Mesenchymal stem cell (in vitro differentiated cells and primary cell): ENCODE measurements at regions not wholly inside any gene's neighbourhood (a gene's known extent, or its start where the extent isn't known, plus 50 kb on each side); places are given as distances from the start of the nearest gene placed in this dataset.
A peak's percentile ranks its signal among the peaks of the same experiment; 100 is the strongest.

Experiments used
- DNase-seq: peaks from one replicate; pipeline ENCODE4 v3.0.0-alpha.2; 2013
- H2AFZ ChIP-seq: one replicate; pipeline ENCODE4 v1.6.1; 2013; ENCODE audit warnings: low read depth, mild to moderate bottlenecking, control low read depth, inconsistent platforms, low read length, moderate library complexity
- H2AK5ac ChIP-seq: 2 replicates; pipeline ENCODE4 v1.6.1; 2013; ENCODE audit warnings: low read length, moderate library complexity, mild to moderate bottlenecking, inconsistent platforms; ENCODE audit not compliant: severe bottlenecking
- H2BK120ac ChIP-seq: one replicate; pipeline ENCODE4 v1.6.1; 2013; ENCODE audit warnings: low read depth, mild to moderate bottlenecking, inconsistent platforms, low read length, moderate library complexity
- H2BK12ac ChIP-seq, 2 experiments: one replicate each; pipeline ENCODE4 v1.6.1; 2013; ENCODE audit warnings: inconsistent platforms in 2 of 2, low read length in 2 of 2, mild to moderate bottlenecking in 2 of 2, moderate library complexity in 2 of 2, control low read depth in 1 of 2
- H2BK15ac ChIP-seq: one replicate; pipeline ENCODE4 v1.6.1; 2013; ENCODE audit warnings: mild to moderate bottlenecking, low read depth, inconsistent platforms; ENCODE audit not compliant: poor library complexity, severe bottlenecking
- H2BK5ac ChIP-seq: 2 replicates; pipeline ENCODE4 v1.6.1; 2013; ENCODE audit warnings: low read depth, mild to moderate bottlenecking, low read length, control low read depth, inconsistent platforms; ENCODE audit not compliant: poor library complexity, severe bottlenecking
- H3K14ac ChIP-seq, 2 experiments: one replicate each; pipeline ENCODE4 v1.6.1; 2013; ENCODE audit warnings: inconsistent platforms in 2 of 2, low read length in 2 of 2, control low read depth in 1 of 2, mild to moderate bottlenecking in 1 of 2, moderate library complexity in 1 of 2
- H3K18ac ChIP-seq, 2 experiments: one replicate each; pipeline ENCODE4 v1.6.1; 2013; ENCODE audit warnings: inconsistent platforms in 2 of 2, low read length in 2 of 2, control low read depth in 1 of 2, low read depth in 1 of 2, mild to moderate bottlenecking in 1 of 2
- H3K23ac ChIP-seq, 2 experiments: one replicate each; pipeline ENCODE4 v1.6.1; 2013; ENCODE audit warnings: inconsistent platforms in 2 of 2, low read length in 2 of 2, mild to moderate bottlenecking in 2 of 2, moderate library complexity in 2 of 2, control low read depth in 1 of 2
- H3K27ac ChIP-seq: 2 replicates; pipeline ENCODE4 v1.5.1; 2013; ENCODE audit warnings: mild to moderate bottlenecking, moderate library complexity, low read length, control low read depth, inconsistent platforms; ENCODE audit not compliant: poor library complexity, severe bottlenecking
- H3K27me3 ChIP-seq, 2 experiments: 2 replicates each; pipeline versions ENCODE4 v1.6.1 to v1.7.0; 2013; ENCODE audit warnings: low read length in 2 of 2, mild to moderate bottlenecking in 2 of 2, moderate library complexity in 2 of 2, control low read depth in 1 of 2, inconsistent platforms in 1 of 2; ENCODE audit not compliant: control insufficient read depth in 1 of 2, insufficient read depth in 1 of 2
- H3K36me3 ChIP-seq, 2 experiments: 2 replicates each; pipeline versions ENCODE4 v1.6.1 to v1.7.0; 2013; ENCODE audit warnings: low read length in 2 of 2, control low read depth in 1 of 2, inconsistent platforms in 1 of 2, low read depth in 1 of 2, mild to moderate bottlenecking in 1 of 2; ENCODE audit not compliant: insufficient read depth in 2 of 2, control insufficient read depth in 1 of 2
- H3K4ac ChIP-seq, 2 experiments: one replicate each; pipeline ENCODE4 v1.6.1; 2013; ENCODE audit warnings: inconsistent platforms in 2 of 2, low read length in 2 of 2, mild to moderate bottlenecking in 2 of 2, moderate library complexity in 2 of 2, control low read depth in 1 of 2, low read depth in 1 of 2
- H3K4me1 ChIP-seq: 2 replicates; pipeline ENCODE4 v1.6.1; 2013; ENCODE audit warnings: low read depth, low read length, control low read depth; ENCODE audit not compliant: control insufficient read depth, insufficient read depth
- H3K4me2 ChIP-seq: 2 replicates; pipeline ENCODE4 v1.6.1; 2013; ENCODE audit warnings: low read length, mild to moderate bottlenecking, inconsistent platforms; ENCODE audit not compliant: poor library complexity, severe bottlenecking
- H3K4me3 ChIP-seq, 2 experiments: 2 replicates each; pipeline versions ENCODE4 v1.5.1 to v1.7.0; 2013; ENCODE audit warnings: low read length in 2 of 2, mild to moderate bottlenecking in 2 of 2, control low read depth in 1 of 2, low read depth in 1 of 2; ENCODE audit not compliant: insufficient read depth in 1 of 2
- H3K79me1 ChIP-seq: replicated peaks from 2 replicates; pipeline ENCODE4 v1.6.1; 2013; ENCODE audit warnings: mild to moderate bottlenecking, control low read depth, low read length, inconsistent platforms; ENCODE audit not compliant: poor library complexity, severe bottlenecking
- H3K9ac ChIP-seq: 2 replicates; pipeline ENCODE4 v1.7.0; 2013; ENCODE audit warnings: mild to moderate bottlenecking, low read length, moderate library complexity
- H3K9me3 ChIP-seq: 2 replicates; pipeline ENCODE4 v1.7.0; 2013; ENCODE audit warnings: mild to moderate bottlenecking, low read length; ENCODE audit not compliant: control insufficient read depth
- H4K8ac ChIP-seq: one replicate; pipeline ENCODE4 v1.6.1; 2013; ENCODE audit warnings: inconsistent platforms, mild to moderate bottlenecking, low read length, moderate library complexity
- H4K91ac ChIP-seq: one replicate; pipeline ENCODE4 v1.6.1; 2013; ENCODE audit warnings: mild to moderate bottlenecking, low read length, inconsistent platforms
- WGBS: methylation state at CpG from one replicate; pipeline ENCODE4 v1.1.7; 2013; ENCODE audit warnings: mixed read lengths; 5-methylcytosine and 5-hydroxymethylcytosine counted together

GRCh38 chr9:87322840-87323635, 174.6 kb upstream of the DAPK1 start:
- Histone ChIP-seq H3K4me2 (no peak overlapping the region), H3K79me1 (no peaks in the 10 kb centered on the region), H2BK5ac (no peak overlapping the region), H2BK12ac (no peak overlapping the region), H3K23ac (no peak overlapping the region), H3K9me3 (peaks cover 3% of the 10 kb centered on the region), H3K27me3 (no peaks in the 10 kb centered on the region), H3K36me3 (no peaks in the 10 kb centered on the region), H3K4ac (no peak overlapping the region), H3K14ac (no peak overlapping the region), H2AFZ (no peak overlapping the region), H2BK120ac (no peak overlapping the region), H2BK15ac (no peak overlapping the region), H3K4me1 (peaks cover 1% of the 10 kb centered on the region), H3K9ac (peak overlapping the region; percentile 70), H3K4me3 (no peak overlapping the region), H4K8ac (no peak overlapping the region), H3K27ac (no peak overlapping the region), H3K18ac (no peak overlapping the region), H2AK5ac (no peak overlapping the region), H4K91ac (no peak overlapping the region)
- DNase-seq, result no peak
- 90% methylated on average over 3 of the region's 5 CpGs for whole genome bisulfite sequencing

DNA sequence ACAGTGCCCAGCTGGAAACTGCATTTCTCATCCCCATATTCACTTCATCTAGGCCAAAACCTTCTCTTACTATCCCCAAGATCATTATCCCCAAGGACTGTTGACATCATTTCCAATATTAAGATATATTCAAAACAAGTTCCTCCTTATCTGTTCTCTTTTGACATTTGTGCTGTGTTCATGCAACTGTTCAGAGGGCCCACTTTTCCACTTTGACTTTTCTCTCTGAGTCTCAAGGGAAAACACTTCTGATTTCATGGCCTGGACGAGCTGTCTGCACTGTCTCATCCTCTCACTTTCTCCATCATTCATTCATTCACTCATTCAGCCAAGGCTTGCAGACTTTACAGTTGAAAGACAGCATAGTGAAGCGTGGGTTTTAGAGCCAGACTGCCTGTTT, 173.7 kb upstream of the DAPK1 start:
- H3K79me1 ChIP-seq, result no peaks in the 10 kb centered on the region
- H3K9me3 ChIP-seq, result peaks cover 3% of the 10 kb centered on the region

GRCh38 chr9:87324613-87325194, 173.0 kb upstream of the DAPK1 start:
- H2BK5ac ChIP-seq, result no peak overlapping the region
- 0% methylated on average over 2 of the region's 5 CpGs for WGBS
- no peak overlapping the region for H3K4me2 ChIP-seq

More for the DNA sequence above, 173.7 kb upstream of the DAPK1 start:
- Histone ChIP-seq H2BK120ac (no peak overlapping the region), H3K4me3 (no peak overlapping the region), H2AK5ac (peak overlapping the region; percentile 23), H3K27me3 (no peaks in the 10 kb centered on the region), H3K4ac (no peak overlapping the region), H2AFZ (no peak overlapping the region), H3K4me2 (no peak overlapping the region), H3K4me1 (peaks cover 1% of the 10 kb centered on the region), H3K36me3 (no peaks in the 10 kb centered on the region), H4K8ac (no peak overlapping the region), H3K9ac (no peak overlapping the region), H3K14ac (no peak overlapping the region), H2BK5ac (no peak overlapping the region), H3K18ac (no peak overlapping the region), H2BK12ac (peak overlapping the region in 1 of 2 experiments; percentile 21), H3K23ac (no peak overlapping the region), H3K27ac (no peak overlapping the region), H4K91ac (no peak overlapping the region), H2BK15ac (no peak overlapping the region)
- 37% methylated on average over 2 of the region's 2 CpGs for WGBS
- DNase-seq, result no peak

GRCh38 chr9:87327575-87328125, 170.0 kb upstream of the DAPK1 start:
- H3K23ac ChIP-seq, result no peak overlapping the region
- no peak overlapping the region for H2AK5ac ChIP-seq
- H4K8ac ChIP-seq, result no peak overlapping the region
- no peaks in the 10 kb centered on the region for H3K27me3 ChIP-seq
- no peak overlapping the region for H3K27ac ChIP-seq
- no peak overlapping the region for H3K4me2 ChIP-seq
- peaks cover 20% of the 10 kb centered on the region for H3K9me3 ChIP-seq
- H2BK120ac ChIP-seq, result no peak overlapping the region
- no peak overlapping the region for H2AFZ ChIP-seq
- H4K91ac ChIP-seq, result no peak overlapping the region
- no peak overlapping the region for H3K4ac ChIP-seq
- no peaks in the 10 kb centered on the region for H3K79me1 ChIP-seq
- DNase-seq, result no peak
- no peak overlapping the region for H3K18ac ChIP-seq
- no peak overlapping the region for H3K9ac ChIP-seq
- H3K14ac ChIP-seq, result no peak overlapping the region
- no peak overlapping the region for H2BK15ac ChIP-seq
- no peak overlapping the region for H2BK12ac ChIP-seq
- H2BK5ac ChIP-seq, result no peak overlapping the region
- no peaks in the 10 kb centered on the region for H3K36me3 ChIP-seq
- no peak overlapping the region for H3K4me3 ChIP-seq
- no CpG with 5 or more reads among the region's 3 CpGs for WGBS
- H3K4me1 ChIP-seq, result no peaks in the 10 kb centered on the region

More at GRCh38 chr9:87324613-87325194, 173.0 kb upstream of the DAPK1 start:
- Histone ChIP-seq H2BK12ac (no peak overlapping the region), H3K18ac (no peak overlapping the region), H2BK15ac (no peak overlapping the region), H3K4me3 (no peak overlapping the region), H3K79me1 (no peaks in the 10 kb centered on the region), H3K36me3 (no peaks in the 10 kb centered on the region), H2AFZ (no peak overlapping the region), H3K27ac (no peak overlapping the region), H4K8ac (no peak overlapping the region), H2BK120ac (no peak overlapping the region), H4K91ac (no peak overlapping the region), H2AK5ac (no peak overlapping the region), H3K4me1 (peaks cover 1% of the 10 kb centered on the region), H3K14ac (no peak overlapping the region), H3K4ac (no peak overlapping the region), H3K27me3 (no peaks in the 10 kb centered on the region), H3K23ac (no peak overlapping the region), H3K9ac (no peak overlapping the region), H3K9me3 (no peaks in the 10 kb centered on the region)
- DNase-seq, result peak; percentile 68
